ENCODE measurements at regions not wholly inside any gene's neighbourhood (a gene's known extent, or its start where the extent isn't known, plus 50 kb on each side); places are given as distances from the start of the nearest gene placed in this dataset.

DNA sequence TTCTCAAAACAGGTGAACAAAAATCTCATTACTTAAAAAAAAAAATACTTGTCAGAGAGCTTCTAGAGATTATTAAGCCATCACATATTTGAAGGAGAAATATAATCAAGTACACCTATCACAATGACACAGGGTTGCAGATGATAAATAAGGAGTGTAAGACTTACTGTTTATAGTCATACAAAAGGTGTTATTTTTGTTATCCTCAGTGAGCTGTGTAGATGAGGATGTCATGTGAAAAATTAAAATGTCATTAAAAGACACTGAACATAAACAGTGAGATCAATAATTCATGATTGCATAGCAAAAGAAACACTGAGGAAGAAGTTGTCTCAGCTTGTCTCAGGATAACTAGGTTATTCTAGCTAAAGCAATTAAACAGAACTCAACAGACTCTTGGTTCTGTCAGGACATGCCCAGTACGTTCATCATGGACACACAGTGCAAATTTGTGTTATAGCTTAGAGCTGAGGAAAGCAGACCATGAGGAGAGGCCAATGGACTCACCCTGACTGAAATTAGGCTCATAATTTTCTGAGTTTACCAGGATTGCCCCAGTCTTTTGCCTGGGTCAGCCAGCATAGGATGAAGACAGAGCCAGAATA lies 1162.6 kb upstream of the C9orf72 start:
- Histone ChIP-seq H3K27ac (ENCODE audit: insufficient read depth, low read depth, low read length) (no peak overlapping the region), H4K20me1 (replicated peaks; ENCODE audit: control insufficient read depth, extremely low read depth, insufficient read depth, low read length) (no peaks in the 10 kb centered on the region), H3K9me3 (replicated peaks; ENCODE audit: control insufficient read depth, insufficient read depth, low read length) (peaks cover 4% of the 10 kb centered on the region), H3K27me3 (ENCODE audit: control insufficient read depth in 2 of 2, insufficient read depth in 2 of 2, low read length in 2 of 2) (no peaks in the 10 kb centered on the region), H3K9me1 (replicated peaks; ENCODE audit: control insufficient read depth, extremely low read depth, insufficient read depth, low read length) (no peaks in the 10 kb centered on the region), H2AFZ (ENCODE audit: low read depth, low read length) (no peak overlapping the region), H3K4me1 (ENCODE audit: control insufficient read depth, extremely low read depth, insufficient read depth, low read length) (no peaks in the 10 kb centered on the region), H3K79me2 (ENCODE audit: control insufficient read depth, insufficient read depth, low read length) (no peaks in the 10 kb centered on the region), H3K4me2 (ENCODE audit: insufficient read depth, low read length) (no peak overlapping the region), H3K36me3 (ENCODE audit: control insufficient read depth in 2 of 2, extremely low read depth in 1 of 2, insufficient read depth in 2 of 2, low read length in 2 of 2) (no peaks in the 10 kb centered on the region), H3K9ac (replicated peaks; ENCODE audit: extremely low read depth, insufficient read depth, low read length) (no peak overlapping the region), H3K4me3 (replicated peaks in 1 of 3; ENCODE audit: insufficient read depth in 1 of 3, low read depth in 1 of 3, low read length in 3 of 3) (no peak overlapping the region)
- intact Hi-C loops (cut with micrococcal nuclease) (no loop called here), dilution Hi-C loops (cut with MboI; ENCODE audit: extremely low pct_ligation_motif_present, low sequenced_read_pairs) (no loop called here)
- DNase-seq (ENCODE audit: low read depth, low spot score), result no peak
- TF ChIP-seq, protein P1, sequence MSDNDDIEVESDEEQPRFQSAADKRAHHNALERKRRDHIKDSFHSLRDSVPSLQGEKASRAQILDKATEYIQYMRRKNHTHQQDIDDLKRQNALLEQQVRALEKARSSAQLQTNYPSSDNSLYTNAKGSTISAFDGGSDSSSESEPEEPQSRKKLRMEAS (IDR thresholded peaks at IDR 0.05; ENCODE audit: insufficient read depth, insufficient read length), result no peak
- TF ChIP-seq GATA2 (IDR thresholded peaks at IDR 0.05; ENCODE audit: insufficient read depth, insufficient read length, low read depth, low read length), result no peak
- no peak for TF ChIP-seq POLR2AphosphoS5 (IDR thresholded peaks at IDR 0.05; ENCODE audit: insufficient read depth, low read depth, low read length)
- TF ChIP-seq MYC (IDR thresholded peaks at IDR 0.05; ENCODE audit: low read depth, low read length), result no peak
- TF ChIP-seq, protein P2, sequence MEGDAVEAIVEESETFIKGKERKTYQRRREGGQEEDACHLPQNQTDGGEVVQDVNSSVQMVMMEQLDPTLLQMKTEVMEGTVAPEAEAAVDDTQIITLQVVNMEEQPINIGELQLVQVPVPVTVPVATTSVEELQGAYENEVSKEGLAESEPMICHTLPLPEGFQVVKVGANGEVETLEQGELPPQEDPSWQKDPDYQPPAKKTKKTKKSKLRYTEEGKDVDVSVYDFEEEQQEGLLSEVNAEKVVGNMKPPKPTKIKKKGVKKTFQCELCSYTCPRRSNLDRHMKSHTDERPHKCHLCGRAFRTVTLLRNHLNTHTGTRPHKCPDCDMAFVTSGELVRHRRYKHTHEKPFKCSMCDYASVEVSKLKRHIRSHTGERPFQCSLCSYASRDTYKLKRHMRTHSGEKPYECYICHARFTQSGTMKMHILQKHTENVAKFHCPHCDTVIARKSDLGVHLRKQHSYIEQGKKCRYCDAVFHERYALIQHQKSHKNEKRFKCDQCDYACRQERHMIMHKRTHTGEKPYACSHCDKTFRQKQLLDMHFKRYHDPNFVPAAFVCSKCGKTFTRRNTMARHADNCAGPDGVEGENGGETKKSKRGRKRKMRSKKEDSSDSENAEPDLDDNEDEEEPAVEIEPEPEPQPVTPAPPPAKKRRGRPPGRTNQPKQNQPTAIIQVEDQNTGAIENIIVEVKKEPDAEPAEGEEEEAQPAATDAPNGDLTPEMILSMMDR (IDR thresholded peaks at IDR 0.05; ENCODE audit: extremely low read depth in 1 of 2, insufficient read depth in 1 of 2, low read depth in 1 of 2, low read length in 2 of 2), result no peak
- no peak for TF ChIP-seq JUN (IDR thresholded peaks at IDR 0.05; ENCODE audit: borderline replicate concordance, insufficient read depth, insufficient read length, low read depth)
- TF ChIP-seq FOS (IDR thresholded peaks at IDR 0.05; ENCODE audit: borderline replicate concordance, insufficient read depth, low read length), result no peak
- no peak for TF ChIP-seq POLR2A (IDR thresholded peaks at IDR 0.05; ENCODE audit: low read depth, low read length)
- TF ChIP-seq EZH2 (IDR thresholded peaks at IDR 0.05; ENCODE audit: borderline replicate concordance, low read depth, low read length, severe bottlenecking), result no peak
- no peak for FAIRE-seq
- ChIA-PET CTCF (no interaction called here), POLR2A (no interaction called here)
- no TSS peak for BruUV-seq (replicated peaks)
